Sciatic nerve (tissue), 2 donors: ENCODE measurements at regions not wholly inside any gene's neighbourhood (a gene's known extent, or its start where the extent isn't known, plus 50 kb on each side); places are given as distances from the start of the nearest gene placed in this dataset.
A peak's percentile ranks its signal among the peaks of the same experiment; 100 is the strongest.

ENCODE experiments used
- ATAC-seq: fragments of 200-7000 bp; cut with Tn5 transposase; one replicate; pipeline ENCODE4 v1.9.1; 2020; ENCODE audit warnings: mild to moderate bottlenecking, moderate library complexity
- DNase-seq: peaks from one replicate; pipeline ENCODE4 v3.0.0-alpha.2; 2020; ENCODE audit warnings: low spot score
- intact Hi-C: fragments of 100-400 bp; cut with DNase I; formaldehyde crosslinking; loops from one replicate; pipeline ENCODE4 v1.14.2; 2022
- donor health status: DM: no; HTN: no; CAD: no.
- donor health status: DM: no; HTN: no; CAD: no.

DNA sequence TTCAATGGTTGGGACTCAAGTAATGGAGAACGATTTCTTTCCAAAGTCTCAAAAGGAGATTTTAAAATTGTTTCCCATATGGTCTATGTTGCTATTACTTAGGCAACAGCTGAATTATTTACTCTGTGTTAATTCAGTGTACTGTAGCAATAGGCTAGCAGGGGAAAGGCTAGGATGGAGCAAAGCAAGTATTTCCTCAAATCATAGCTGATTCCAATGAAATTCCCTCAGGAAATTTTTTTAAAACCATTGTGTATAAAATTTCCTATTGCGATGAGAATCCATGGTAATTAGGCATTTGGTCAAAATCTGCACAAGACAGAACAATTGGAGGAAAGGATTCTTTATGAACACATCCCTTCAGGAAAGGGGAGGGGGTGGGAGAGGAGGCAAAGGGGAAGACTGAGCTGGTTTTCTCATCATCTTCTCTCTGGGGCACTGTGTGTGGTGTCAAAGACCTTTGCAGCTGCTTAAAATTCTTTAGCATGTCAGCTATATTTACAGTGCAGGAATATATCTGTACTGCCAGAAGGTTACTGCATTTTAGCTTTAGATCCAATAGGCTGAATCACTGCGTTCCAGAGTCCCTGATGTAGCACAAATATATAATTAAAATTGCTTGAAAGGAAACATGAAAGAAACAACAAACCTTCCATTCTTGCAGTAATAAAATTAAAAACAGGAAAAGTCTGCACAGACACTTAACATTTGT lies 95.3 kb downstream of the ZNF608 start:
- intact Hi-C loops, result loop anchor here (10.0 kb wide), 1 partner anchor 94 kb away; the partner anchor contains the start of gene ZNF608
- DNase-seq (no peak), ATAC-seq (peak; percentile 41)

DNA sequence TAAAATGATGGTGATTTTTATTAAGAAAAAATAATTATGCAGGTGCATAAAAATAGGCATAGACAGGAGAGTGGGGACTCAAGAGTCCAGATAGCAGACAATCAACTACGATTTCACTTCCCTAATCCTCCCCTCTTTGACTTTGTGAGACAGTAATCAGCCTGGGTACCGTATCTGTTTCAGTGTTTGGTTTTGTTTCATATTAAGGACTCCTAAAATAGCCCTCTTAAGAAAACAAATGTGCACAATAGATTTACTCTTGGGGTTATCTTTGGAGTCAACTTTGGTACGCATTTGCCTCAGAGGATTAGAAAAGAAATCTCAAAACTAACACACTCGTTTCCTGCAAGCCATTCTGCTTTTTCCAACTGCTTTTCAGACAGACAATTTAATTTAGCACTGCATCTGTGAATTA lies 96.3 kb downstream of the ZNF608 start:
- ATAC-seq (no peak), DNase-seq (no peak)
- intact Hi-C loops, result loop anchor here (10.0 kb wide), 1 partner anchor 95 kb away; the partner anchor contains the start of gene ZNF608

- intact Hi-C loops, result loop anchor here (10.0 kb wide), 1 partner anchor 95 kb away; the partner anchor contains the start of gene ZNF608
- peak; percentile 82 for DNase-seq
- peak; percentile 71 for ATAC-seq
Measured at GRCh38 chr5:124649491-124650146, 96.8 kb downstream of the ZNF608 start.

- DNase-seq, result no peak
- ATAC-seq, result no peak
- intact Hi-C loops, result no loop called here
Measured at GRCh38 chr5:124648902-124649467, 97.5 kb downstream of the ZNF608 start.

DNA sequence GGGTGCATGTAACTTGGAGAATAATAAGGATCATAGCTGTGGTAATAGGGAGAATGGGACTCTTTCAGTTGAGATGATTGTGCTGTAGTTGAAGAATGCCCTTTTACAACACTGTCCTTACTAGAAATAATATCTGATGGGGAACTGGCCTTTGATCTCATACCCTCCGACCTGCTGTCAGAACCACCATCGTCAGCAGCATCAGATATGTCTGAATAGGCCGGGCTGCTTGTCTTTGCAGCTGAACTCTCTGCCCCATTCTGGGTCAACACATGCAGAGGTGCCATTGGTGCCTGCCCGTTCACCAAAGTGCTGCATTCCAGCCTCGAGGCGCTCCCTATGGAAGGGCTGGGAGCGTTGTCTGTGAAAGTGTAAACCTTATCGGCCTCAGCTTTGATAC lies 99.1 kb downstream of the ZNF608 start:
- intact Hi-C loops, result no loop called here
- DNase-seq (no peak), ATAC-seq (no peak)

- intact Hi-C loops, result no loop called here
- ATAC-seq, result no peak
Measured at GRCh38 chr5:124645396-124645795, 101.0 kb downstream of the ZNF608 start.

GRCh38 chr5:124644582-124644981 lies 101.9 kb downstream of the ZNF608 start:
- ATAC-seq, result no peak
- DNase-seq, result no peak
- intact Hi-C loops, result no loop called here

More at GRCh38 chr5:124645396-124645795, 101.0 kb downstream of the ZNF608 start:
- no peak for DNase-seq

- DNase-seq (no peak), ATAC-seq (no peak)
- intact Hi-C loops, result no loop called here
Measured at GRCh38 chr5:124644138-124644537, 102.3 kb downstream of the ZNF608 start.

GRCh38 chr5:124643336-124643735 lies 103.1 kb downstream of the ZNF608 start:
- no peak for ATAC-seq

GRCh38 chr5:124642151-124642550 lies 104.3 kb downstream of the ZNF608 start:
- intact Hi-C loops, result no loop called here
- DNase-seq, result no peak
- ATAC-seq, result no peak

More at GRCh38 chr5:124643336-124643735, 103.1 kb downstream of the ZNF608 start:
- no peak for DNase-seq
- intact Hi-C loops, result no loop called here

DNA sequence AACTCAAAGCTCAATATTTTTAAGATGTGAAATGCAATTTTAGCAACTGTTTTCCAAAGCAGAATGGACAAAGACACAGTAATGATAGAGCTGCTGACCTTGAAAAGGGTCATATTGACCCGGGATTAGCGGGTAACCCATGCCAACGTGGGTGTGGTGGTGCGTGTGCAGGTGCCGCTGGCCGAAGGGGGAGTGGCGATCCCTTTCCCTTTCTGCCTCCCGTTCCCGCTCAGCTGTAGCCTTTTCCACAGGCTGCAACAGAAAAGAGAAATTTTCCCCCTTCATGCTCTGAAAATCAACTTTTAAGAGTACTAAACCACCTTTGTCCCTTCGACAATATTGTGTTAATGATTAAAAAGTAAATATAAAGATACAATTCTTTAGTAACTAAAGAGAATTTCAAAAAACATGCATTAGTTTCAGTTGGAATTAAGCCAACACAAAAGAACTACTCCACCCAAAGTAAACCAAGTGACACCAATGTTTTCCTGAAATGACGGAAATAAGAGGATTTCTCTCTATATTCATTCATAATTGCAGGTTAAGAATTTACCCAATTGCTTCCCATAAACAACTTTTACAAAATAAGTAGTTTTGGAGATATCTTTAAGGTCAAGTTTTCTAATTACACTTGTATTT lies 105.2 kb downstream of the ZNF608 start:
- no peak for DNase-seq
- intact Hi-C loops, result no loop called here
- ATAC-seq, result no peak

DNA sequence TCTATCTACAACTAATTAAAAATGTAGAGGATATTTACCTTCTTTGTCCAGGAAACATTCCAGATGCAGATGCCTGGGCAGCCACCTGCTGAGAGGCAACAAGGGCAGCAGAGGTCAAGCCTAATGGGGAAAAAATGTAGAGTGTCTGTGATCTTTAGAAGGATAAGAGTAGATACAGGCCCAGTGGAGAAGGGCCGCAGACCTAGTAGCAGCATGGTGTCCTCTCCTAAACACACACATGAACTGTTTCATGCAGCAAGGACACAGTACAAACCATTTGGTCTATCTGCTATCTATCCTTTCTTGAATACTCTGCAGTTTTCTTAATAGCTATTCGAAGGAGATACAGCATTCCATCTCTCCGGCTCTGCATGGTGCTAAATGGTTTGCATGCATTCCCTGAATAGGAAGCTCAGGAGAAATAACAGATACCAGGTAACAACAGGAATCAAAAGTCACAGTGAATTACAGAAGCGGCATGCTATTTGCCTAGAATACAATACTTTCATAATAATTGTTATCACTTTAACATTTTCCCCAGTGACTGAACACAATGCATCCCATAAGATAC lies 107.3 kb downstream of the ZNF608 start:
- DNase-seq (no peak), ATAC-seq (no peak)
- intact Hi-C loops, result no loop called here

GRCh38 chr5:124637011-124637410 lies 109.4 kb downstream of the ZNF608 start:
- DNase-seq (no peak), ATAC-seq (no peak)
- intact Hi-C loops, result no loop called here

DNA sequence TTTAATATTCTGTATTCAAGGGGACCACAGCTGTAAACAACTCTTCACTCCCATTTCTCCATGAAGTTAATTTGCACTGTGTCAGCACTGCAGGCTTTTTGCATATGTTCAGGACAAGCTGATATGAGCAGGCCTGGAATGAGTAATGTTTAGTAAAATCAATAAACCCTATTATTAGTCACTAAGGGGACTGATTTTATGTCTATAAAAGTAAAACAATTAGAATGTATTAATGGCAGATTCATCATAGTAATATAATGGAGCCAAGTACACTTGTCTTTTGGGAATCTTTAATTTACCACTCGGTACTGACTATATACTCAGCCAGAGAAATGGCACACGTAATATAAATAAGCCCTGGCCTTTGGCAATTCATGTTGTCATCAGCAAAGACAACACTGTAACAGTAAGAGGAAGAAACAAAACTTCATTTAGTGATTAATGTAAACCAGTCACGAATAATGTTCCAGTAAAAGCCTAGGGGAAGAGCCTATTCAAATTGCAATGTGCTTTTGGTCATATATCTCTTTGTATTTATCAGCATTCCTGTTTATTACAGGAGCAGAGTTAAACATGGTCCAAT lies 111.6 kb downstream of the ZNF608 start:
- intact Hi-C loops, result no loop called here

DNA sequence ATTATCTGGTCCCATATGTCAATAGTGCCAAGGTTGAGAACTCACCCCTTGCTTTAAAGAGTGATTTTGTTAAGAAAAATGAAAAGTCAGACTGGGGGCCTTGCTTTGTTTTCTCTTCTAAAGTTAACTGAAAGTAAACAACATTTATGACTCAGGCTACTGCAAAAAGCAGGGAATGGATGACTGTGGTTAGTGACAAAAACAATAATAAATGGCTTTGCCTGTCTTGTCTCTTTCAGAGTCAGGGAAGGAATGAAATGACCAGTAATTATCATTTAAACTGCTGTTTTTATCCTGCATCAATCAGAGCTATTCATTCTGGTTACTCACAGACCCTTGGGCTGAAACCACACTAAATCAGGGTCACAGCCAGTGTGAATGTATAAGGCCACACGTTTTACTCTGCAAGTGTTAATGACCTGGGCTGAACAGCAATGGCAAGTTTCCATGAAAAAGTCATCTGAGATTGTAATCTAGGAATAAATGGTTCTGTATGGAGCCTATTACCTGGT lies 112.2 kb downstream of the ZNF608 start:
- intact Hi-C loops, result no loop called here
- DNase-seq (no peak), ATAC-seq (no peak)

More for the DNA sequence above, 111.6 kb downstream of the ZNF608 start:
- no peak for DNase-seq
- ATAC-seq, result no peak

- intact Hi-C loops, result no loop called here
- DNase-seq (no peak), ATAC-seq (no peak)
Measured at GRCh38 chr5:124633209-124633608, 113.2 kb downstream of the ZNF608 start.

- intact Hi-C loops, result no loop called here
- DNase-seq (no peak), ATAC-seq (no peak)
Measured at GRCh38 chr5:124631874-124632550, 114.4 kb downstream of the ZNF608 start.
